CD14-positive monocyte (primary cell): ENCODE measurements at regions not wholly inside any gene's neighbourhood (a gene's known extent, or its start where the extent isn't known, plus 50 kb on each side); places are given as distances from the start of the nearest gene placed in this dataset.
"Not testable (repeated sequence)": the region's sequence is repeated elsewhere in the genome, so short reads cannot be mapped to it uniquely, and the experiment has no call there.

ENCODE experiments used
- DNase-seq, 3 donors: peaks; one replicate each; pipeline ENCODE4 v3.0.0-alpha.2; 2011 to 2022
- H2AFZ ChIP-seq: 2 replicates; pipeline ENCODE4 v1.6.0; 2012; ENCODE audit warnings: mild to moderate bottlenecking, low read depth, low read length, inconsistent platforms; ENCODE audit not compliant: insufficient read depth, poor library complexity, severe bottlenecking
- H3K27ac ChIP-seq, 2 donors: 1 replicate in 1 of 2; 2 replicates in 1 of 2; pipeline ENCODE4 v1.5.1; 2012 to 2013; ENCODE audit warnings: low read length in 2 of 2, control low read depth in 1 of 2, inconsistent platforms in 1 of 2, low read depth in 1 of 2, mild to moderate bottlenecking in 1 of 2
- H3K27me3 ChIP-seq, 2 donors: one replicate each; pipeline versions ENCODE4 v1.6.0 to v1.6.1; 2011 to 2013; ENCODE audit warnings: low read length in 2 of 2; ENCODE audit not compliant: control insufficient read depth in 2 of 2, insufficient read depth in 2 of 2
- H3K36me3 ChIP-seq, 2 donors: replicated peaks in 1 of 2; 1 replicate in 1 of 2; 2 replicates in 1 of 2; pipeline versions ENCODE4 v1.5.1 to v1.6.1; 2012 to 2013; ENCODE audit warnings: low read length in 2 of 2, control low read depth in 1 of 2, inconsistent platforms in 1 of 2, mild to moderate bottlenecking in 1 of 2; ENCODE audit not compliant: insufficient read depth in 2 of 2, control insufficient read depth in 1 of 2
- H3K4me1 ChIP-seq, 2 donors: 1 replicate in 1 of 2; 2 replicates in 1 of 2; pipeline versions ENCODE4 v1.5.1 to v1.6.1; 2012 to 2013; ENCODE audit warnings: low read length in 2 of 2, control low read depth in 1 of 2, inconsistent platforms in 1 of 2, mild to moderate bottlenecking in 1 of 2, moderate library complexity in 1 of 2; ENCODE audit not compliant: insufficient read depth in 2 of 2, control insufficient read depth in 1 of 2
- H3K4me2 ChIP-seq: replicated peaks from 2 replicates; pipeline ENCODE3; 2012; ENCODE audit warnings: low read length, moderate library complexity, mild to moderate bottlenecking; ENCODE audit not compliant: poor library complexity, severe bottlenecking; ENCODE audit errors: extremely low read depth
- H3K4me3 ChIP-seq, 3 experiments: fragments of 200-600 bp in 1 of 3; sonication (generic) in 1 of 3; replicated peaks in 1 of 3; 1 replicate in 2 of 3; 2 replicates in 1 of 3; pipeline ENCODE4 v1.5.1; 2011 to 2013; ENCODE audit warnings: low read length in 3 of 3, mild to moderate bottlenecking in 3 of 3, control low read depth in 2 of 3, low read depth in 2 of 3, inconsistent platforms in 1 of 3, moderate library complexity in 1 of 3
- H3K79me2 ChIP-seq: 2 replicates; pipeline ENCODE4 v1.6.0; 2012; ENCODE audit warnings: mild to moderate bottlenecking, control low read depth, inconsistent platforms, low read length, moderate library complexity; ENCODE audit not compliant: insufficient read depth
- H3K9ac ChIP-seq: 2 replicates; pipeline ENCODE4 v1.6.0; 2017; ENCODE audit warnings: low read length, mild to moderate bottlenecking; ENCODE audit not compliant: insufficient read depth, poor library complexity, severe bottlenecking
- H3K9me3 ChIP-seq, 2 donors: replicated peaks in 1 of 2; 1 replicate in 1 of 2; 2 replicates in 1 of 2; pipeline versions ENCODE4 v1.5.1 to v1.6.1; 2012 to 2013; ENCODE audit warnings: low read length in 2 of 2, control low read depth in 1 of 2; ENCODE audit not compliant: control insufficient read depth in 1 of 2, insufficient read depth in 1 of 2
- H4K20me1 ChIP-seq: 2 replicates; pipeline ENCODE4 v1.6.0; 2012; ENCODE audit warnings: mild to moderate bottlenecking, low read length, control low read depth, moderate library complexity; ENCODE audit not compliant: insufficient read depth
- H3K27ac Mint-ChIP-seq, 7 donors: one replicate each; pipeline ENCODE4 v1.8.0; 2020; ENCODE audit warnings: mild to moderate bottlenecking in 7 of 7, mixed read lengths in 7 of 7, moderate library complexity in 6 of 7, inconsistent platforms in 2 of 7
- H3K27me3 Mint-ChIP-seq, 3 donors: one replicate each; pipeline ENCODE4 v1.8.0; 2021 to 2022; ENCODE audit warnings: low read depth in 3 of 3, mild to moderate bottlenecking in 3 of 3, mixed read lengths in 3 of 3, moderate library complexity in 3 of 3, inconsistent platforms in 1 of 3
- H3K36me3 Mint-ChIP-seq, 2 donors: one replicate each; pipeline ENCODE4 v1.8.0; 2020; ENCODE audit warnings: mixed read lengths in 2 of 2, inconsistent platforms in 1 of 2, mild to moderate bottlenecking in 1 of 2
- H3K4me1 Mint-ChIP-seq: one replicate; pipeline ENCODE4 v1.8.0; 2020; ENCODE audit warnings: mild to moderate bottlenecking, mixed read lengths
- H3K4me3 Mint-ChIP-seq, 2 donors: one replicate each; pipeline ENCODE4 v1.8.0; 2020; ENCODE audit warnings: mild to moderate bottlenecking in 2 of 2, mixed read lengths in 2 of 2, moderate library complexity in 1 of 2
- H3K9me3 Mint-ChIP-seq, 7 donors: one replicate each; pipeline ENCODE4 v1.8.0; 2020 to 2022; ENCODE audit warnings: mixed read lengths in 7 of 7, mild to moderate bottlenecking in 6 of 7, moderate library complexity in 6 of 7, inconsistent platforms in 2 of 7
- WGBS: methylation state at CpG from one replicate; pipeline ENCODE4 v1.1.5; 2013; ENCODE audit warnings: missing lambda C conversion rate; ENCODE audit not compliant: insufficient coverage; 5-methylcytosine and 5-hydroxymethylcytosine counted together
- intact Hi-C, 2 donors: fragments of 100-400 bp; cut with micrococcal nuclease; formaldehyde crosslinking; loops; one replicate each; pipeline versions ENCODE4 v1.15.0 to v1.15.1; 2023
- TF ChIP-seq, protein P1 (sequence below): fragments of 200-600 bp; IDR thresholded peaks from one replicate; pipeline ENCODE4 v1.8.0; 2022; ENCODE audit warnings: antibody characterized with exemption, mild to moderate bottlenecking

DNA sequence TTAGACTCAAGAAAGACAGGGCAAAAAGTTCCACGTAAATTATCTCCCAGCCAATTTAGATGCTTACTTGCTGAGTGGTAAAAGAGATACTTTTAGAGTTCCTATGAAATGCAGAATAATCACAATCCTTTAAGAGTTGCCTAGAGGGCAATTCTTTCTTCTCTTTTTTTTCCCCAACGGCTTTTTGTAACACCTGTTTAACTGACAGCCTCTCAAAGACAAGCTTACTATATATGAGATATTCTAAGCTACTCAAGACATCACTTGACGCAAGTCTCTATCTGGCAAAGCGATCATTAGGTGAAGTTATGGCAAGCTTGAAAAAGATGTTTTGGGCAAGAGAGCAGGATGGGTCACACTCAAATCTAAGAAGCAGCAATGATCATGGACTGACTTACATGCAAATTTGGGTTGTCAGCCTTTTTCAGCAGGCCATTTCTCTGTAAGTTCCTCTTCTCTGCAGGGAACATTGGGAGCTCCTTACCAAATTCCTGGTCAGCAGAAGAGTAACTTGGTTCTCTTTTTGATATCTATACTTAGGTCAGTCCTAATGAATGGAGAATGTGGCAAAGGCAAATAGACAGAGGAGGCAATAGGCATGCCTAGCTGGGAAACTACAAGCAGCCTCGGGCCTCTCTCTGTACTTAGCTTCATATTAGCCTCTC lies 162.9 kb upstream of the FGF13 start:
- Mint-ChIP-seq H3K36me3 (no peaks in the 10 kb centered on the region), H3K27me3 (peaks cover 0 to 4% (median 1%) of the 10 kb centered on the region in 3 donors), H3K4me1 (no peaks in the 10 kb centered on the region), H3K9me3 (no peaks in the 10 kb centered on the region), H3K27ac (no peak overlapping the region), H3K4me3 (no peak overlapping the region)
- intact Hi-C loops = no loop called here
- Histone ChIP-seq H3K4me2 (no peak overlapping the region), H3K27ac (no peak overlapping the region), H3K9ac (no peak overlapping the region), H3K4me3 (no peak overlapping the region), H4K20me1 (no peaks in the 10 kb centered on the region), H3K27me3 (no peaks in the 10 kb centered on the region), H3K79me2 (no peaks in the 10 kb centered on the region), H3K4me1 (no peaks in the 10 kb centered on the region), H3K9me3 (no peaks in the 10 kb centered on the region), H2AFZ (no peak overlapping the region), H3K36me3 (no peaks in the 10 kb centered on the region)
- 100% methylated on average over 1 of the region's 5 CpGs for WGBS
- no peak for DNase-seq
- TF ChIP-seq, protein P1, sequence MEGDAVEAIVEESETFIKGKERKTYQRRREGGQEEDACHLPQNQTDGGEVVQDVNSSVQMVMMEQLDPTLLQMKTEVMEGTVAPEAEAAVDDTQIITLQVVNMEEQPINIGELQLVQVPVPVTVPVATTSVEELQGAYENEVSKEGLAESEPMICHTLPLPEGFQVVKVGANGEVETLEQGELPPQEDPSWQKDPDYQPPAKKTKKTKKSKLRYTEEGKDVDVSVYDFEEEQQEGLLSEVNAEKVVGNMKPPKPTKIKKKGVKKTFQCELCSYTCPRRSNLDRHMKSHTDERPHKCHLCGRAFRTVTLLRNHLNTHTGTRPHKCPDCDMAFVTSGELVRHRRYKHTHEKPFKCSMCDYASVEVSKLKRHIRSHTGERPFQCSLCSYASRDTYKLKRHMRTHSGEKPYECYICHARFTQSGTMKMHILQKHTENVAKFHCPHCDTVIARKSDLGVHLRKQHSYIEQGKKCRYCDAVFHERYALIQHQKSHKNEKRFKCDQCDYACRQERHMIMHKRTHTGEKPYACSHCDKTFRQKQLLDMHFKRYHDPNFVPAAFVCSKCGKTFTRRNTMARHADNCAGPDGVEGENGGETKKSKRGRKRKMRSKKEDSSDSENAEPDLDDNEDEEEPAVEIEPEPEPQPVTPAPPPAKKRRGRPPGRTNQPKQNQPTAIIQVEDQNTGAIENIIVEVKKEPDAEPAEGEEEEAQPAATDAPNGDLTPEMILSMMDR = no peak

DNA sequence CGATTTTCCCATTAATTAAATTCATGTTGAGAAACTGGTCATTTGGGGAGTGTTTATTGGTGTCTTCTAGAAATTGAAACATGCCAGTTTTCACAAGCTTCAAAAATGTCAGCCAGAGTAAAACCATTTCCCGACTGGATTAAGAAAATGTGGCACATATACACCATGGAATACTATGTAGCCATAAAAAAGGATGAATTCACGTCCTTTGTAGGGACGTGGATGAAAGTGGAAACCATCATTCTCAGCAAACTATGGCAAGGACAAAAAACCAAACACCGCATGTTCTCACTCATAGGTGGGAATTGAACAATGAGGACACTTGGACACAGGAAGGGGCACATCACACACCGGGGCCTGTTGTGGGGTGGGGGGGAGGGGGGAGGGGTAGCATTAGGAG lies 162.1 kb upstream of the FGF13 start:
- H3K4me1 Mint-ChIP-seq, DNase-seq, H3K9me3 ChIP-seq, H3K27me3 ChIP-seq, H3K36me3 Mint-ChIP-seq, H2AFZ ChIP-seq, H3K4me2 ChIP-seq, H3K4me3 ChIP-seq, H3K36me3 ChIP-seq, H3K27me3 Mint-ChIP-seq, H3K4me1 ChIP-seq, intact Hi-C loops, H3K9ac ChIP-seq, H3K27ac ChIP-seq, H3K79me2 ChIP-seq, H3K4me3 Mint-ChIP-seq, H3K27ac Mint-ChIP-seq, H4K20me1 ChIP-seq, H3K9me3 Mint-ChIP-seq: not testable (repeated sequence)
- WGBS = no CpG with 5 or more reads among the region's 6 CpGs
